Smooth muscle cell (in vitro differentiated cells): ENCODE measurements at regions not wholly inside any gene's neighbourhood (a gene's known extent, or its start where the extent isn't known, plus 50 kb on each side); places are given as distances from the start of the nearest gene placed in this dataset.

ENCODE experiments used
- DNase-seq: peaks from one replicate; lab custom pipeline; 2025; ENCODE audit not compliant: unreplicated experiment; lab: John Stamatoyannopoulos, UW
- H2AFZ ChIP-seq: fragments of 200-600 bp; sonication (generic); 2 replicates; pipeline ENCODE4 v1.6.0; 2016; ENCODE audit warnings: antibody characterized with exemption, low read depth, mild to moderate bottlenecking
- H3F3A ChIP-seq: fragments of 200-600 bp; sonication (generic); 2 replicates; pipeline ENCODE4 v1.6.0; 2017; ENCODE audit warnings: antibody characterized with exemption, low read depth
- H3K27ac ChIP-seq: fragments of 200-600 bp; sonication (generic); 2 replicates; pipeline ENCODE4 v1.5.1; 2016; ENCODE audit warnings: low read depth, mild to moderate bottlenecking
- H3K27me3 ChIP-seq: fragments of 200-600 bp; sonication (generic); 2 replicates; pipeline ENCODE4 v1.6.1; 2016; ENCODE audit warnings: low read depth, mild to moderate bottlenecking
- H3K36me3 ChIP-seq: fragments of 200-600 bp; sonication (generic); 2 replicates; pipeline ENCODE4 v1.5.1; 2016; ENCODE audit warnings: low read depth
- H3K4me1 ChIP-seq: fragments of 200-600 bp; sonication (generic); 2 replicates; pipeline ENCODE4 v1.5.1; 2016; ENCODE audit warnings: low read depth
- H3K4me2 ChIP-seq: fragments of 200-600 bp; sonication (generic); 2 replicates; pipeline ENCODE4 v1.6.0; 2016; ENCODE audit warnings: mild to moderate bottlenecking
- H3K4me3 ChIP-seq: fragments of 200-600 bp; sonication (generic); 2 replicates; pipeline ENCODE4 v1.5.1; 2016; ENCODE audit warnings: mild to moderate bottlenecking
- H3K79me2 ChIP-seq: fragments of 200-600 bp; sonication (generic); 2 replicates; pipeline ENCODE4 v1.6.0; 2016; ENCODE audit warnings: low read depth, mild to moderate bottlenecking
- H3K9ac ChIP-seq: fragments of 200-600 bp; sonication (generic); 2 replicates; pipeline ENCODE4 v1.6.0; 2016; ENCODE audit warnings: low read depth
- H3K9me3 ChIP-seq: fragments of 200-600 bp; sonication (generic); replicated peaks from 2 replicates; pipeline ENCODE4 v1.5.1; 2016; ENCODE audit warnings: low read depth
- H4K20me1 ChIP-seq: fragments of 200-600 bp; sonication (generic); 2 replicates; pipeline ENCODE4 v1.6.0; 2016; ENCODE audit warnings: low read depth
- WGBS: methylation state at CpG from one replicate; pipeline ENCODE4 v1.1.7; 2016; ENCODE audit warnings: low lambda C conversion rate; 5-methylcytosine and 5-hydroxymethylcytosine counted together
- TF ChIP-seq, protein P1 (sequence below): fragments of 200-600 bp; sonication (generic); IDR thresholded peaks from 2 replicates; pipeline ENCODE4 v1.5.1; 2017; ENCODE audit warnings: borderline replicate concordance, mild to moderate bottlenecking, antibody characterized with exemption; ENCODE audit not compliant: insufficient read depth, poor library complexity, severe bottlenecking

DNA sequence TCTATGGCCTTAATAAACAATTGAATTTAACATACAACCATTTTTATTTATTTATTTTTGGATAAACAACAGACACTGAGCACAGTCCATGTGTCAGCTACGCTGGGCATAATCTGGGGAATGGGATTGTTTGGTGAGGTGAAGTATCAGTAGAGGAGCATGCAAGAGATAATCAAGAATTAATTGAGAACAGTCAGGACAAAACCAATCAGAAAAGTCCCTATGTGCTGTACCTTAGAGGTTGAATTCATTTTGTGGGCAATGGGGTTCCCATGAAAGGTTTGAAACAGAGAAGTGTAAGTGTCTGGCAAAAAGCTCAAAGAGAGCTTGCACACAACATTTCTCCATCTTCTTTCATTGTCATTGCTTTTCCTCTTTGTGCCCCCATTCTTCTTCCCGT is 198.2 kb downstream of the RNF144A start:
- Histone ChIP-seq H2AFZ (no peak overlapping the region), H3K9ac (no peak overlapping the region), H3K4me1 (no peaks in the 10 kb centered on the region), H4K20me1 (no peaks in the 10 kb centered on the region), H3K4me3 (no peak overlapping the region), H3F3A (no peaks in the 10 kb centered on the region), H3K79me2 (no peaks in the 10 kb centered on the region), H3K9me3 (no peaks in the 10 kb centered on the region), H3K27ac (no peak overlapping the region), H3K36me3 (no peaks in the 10 kb centered on the region), H3K27me3 (peaks cover 17% of the 10 kb centered on the region), H3K4me2 (no peak overlapping the region)
- TF ChIP-seq, protein P1, sequence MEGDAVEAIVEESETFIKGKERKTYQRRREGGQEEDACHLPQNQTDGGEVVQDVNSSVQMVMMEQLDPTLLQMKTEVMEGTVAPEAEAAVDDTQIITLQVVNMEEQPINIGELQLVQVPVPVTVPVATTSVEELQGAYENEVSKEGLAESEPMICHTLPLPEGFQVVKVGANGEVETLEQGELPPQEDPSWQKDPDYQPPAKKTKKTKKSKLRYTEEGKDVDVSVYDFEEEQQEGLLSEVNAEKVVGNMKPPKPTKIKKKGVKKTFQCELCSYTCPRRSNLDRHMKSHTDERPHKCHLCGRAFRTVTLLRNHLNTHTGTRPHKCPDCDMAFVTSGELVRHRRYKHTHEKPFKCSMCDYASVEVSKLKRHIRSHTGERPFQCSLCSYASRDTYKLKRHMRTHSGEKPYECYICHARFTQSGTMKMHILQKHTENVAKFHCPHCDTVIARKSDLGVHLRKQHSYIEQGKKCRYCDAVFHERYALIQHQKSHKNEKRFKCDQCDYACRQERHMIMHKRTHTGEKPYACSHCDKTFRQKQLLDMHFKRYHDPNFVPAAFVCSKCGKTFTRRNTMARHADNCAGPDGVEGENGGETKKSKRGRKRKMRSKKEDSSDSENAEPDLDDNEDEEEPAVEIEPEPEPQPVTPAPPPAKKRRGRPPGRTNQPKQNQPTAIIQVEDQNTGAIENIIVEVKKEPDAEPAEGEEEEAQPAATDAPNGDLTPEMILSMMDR = no peak
- 89% methylated on average over 2 of the region's 2 CpGs for WGBS
- DNase-seq = no peak

DNA sequence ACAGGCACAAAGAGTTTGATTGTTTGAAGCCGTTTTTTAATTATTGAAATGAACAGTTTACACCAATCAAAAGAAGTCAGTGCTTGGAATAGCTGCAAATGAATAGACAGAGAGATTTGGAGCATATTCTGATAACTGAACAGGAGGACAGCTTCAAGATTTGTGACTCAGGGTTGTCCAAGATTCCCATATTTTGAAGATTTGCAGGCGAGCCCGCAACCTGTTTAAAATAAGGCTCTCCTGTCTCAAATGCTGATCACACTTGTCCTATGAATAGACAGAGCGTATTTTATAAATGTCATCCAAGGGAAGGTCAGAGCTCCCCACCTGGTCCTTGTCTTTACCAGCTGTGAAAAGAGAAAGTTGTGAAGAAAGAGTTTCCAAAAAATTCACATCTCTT is 198.7 kb downstream of the RNF144A start:
- H3K36me3 ChIP-seq = no peaks in the 10 kb centered on the region
- DNase-seq = no peak
- H3K9me3 ChIP-seq = no peaks in the 10 kb centered on the region
- no peaks in the 10 kb centered on the region for H3K79me2 ChIP-seq
- no peak overlapping the region for H3K9ac ChIP-seq
- no peak overlapping the region for H3K27ac ChIP-seq
- H3K4me1 ChIP-seq = no peaks in the 10 kb centered on the region
- no peak overlapping the region for H3K4me3 ChIP-seq
- H3F3A ChIP-seq = no peaks in the 10 kb centered on the region
- no peak overlapping the region for H2AFZ ChIP-seq
- 93% methylated on average over 4 of the region's 4 CpGs for WGBS
- no peaks in the 10 kb centered on the region for H4K20me1 ChIP-seq
- no peak overlapping the region for H3K4me2 ChIP-seq
- TF ChIP-seq, protein P1 = no peak
- peaks cover 17% of the 10 kb centered on the region for H3K27me3 ChIP-seq

DNA sequence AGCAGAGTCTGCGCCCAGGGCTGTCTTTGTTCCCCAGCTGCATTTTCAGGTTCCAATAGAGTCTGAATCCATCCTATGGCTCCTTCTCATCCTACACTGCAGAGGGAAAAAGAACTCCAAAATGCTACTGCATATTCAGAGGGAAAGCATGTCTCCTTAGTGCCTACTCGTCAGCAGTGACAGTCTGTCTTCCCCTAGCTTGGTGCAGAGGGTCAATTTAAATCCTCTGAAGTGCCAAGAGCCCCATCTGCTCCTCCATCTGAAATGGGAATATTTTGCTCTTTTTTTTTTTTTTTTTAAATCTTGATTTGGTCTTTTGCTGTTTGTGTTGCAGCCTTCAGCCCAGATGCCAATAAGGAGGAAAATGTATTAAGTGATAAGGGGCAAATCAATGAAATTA is 199.3 kb downstream of the RNF144A start:
- TF ChIP-seq, protein P1 = no peak
- no peak overlapping the region for H3K9ac ChIP-seq
- H3K4me3 ChIP-seq = no peak overlapping the region
- no peak overlapping the region for H3K4me2 ChIP-seq
- H3K79me2 ChIP-seq = no peaks in the 10 kb centered on the region
- H4K20me1 ChIP-seq = no peaks in the 10 kb centered on the region
- H3K27me3 ChIP-seq = peaks cover 17% of the 10 kb centered on the region
- no peaks in the 10 kb centered on the region for H3K36me3 ChIP-seq
- no peak for DNase-seq
- WGBS = 83% methylated on average over 2 of the region's 2 CpGs
- H3K4me1 ChIP-seq = no peaks in the 10 kb centered on the region
- no peak overlapping the region for H2AFZ ChIP-seq
- no peaks in the 10 kb centered on the region for H3F3A ChIP-seq
- H3K27ac ChIP-seq = no peak overlapping the region
- no peaks in the 10 kb centered on the region for H3K9me3 ChIP-seq

DNA sequence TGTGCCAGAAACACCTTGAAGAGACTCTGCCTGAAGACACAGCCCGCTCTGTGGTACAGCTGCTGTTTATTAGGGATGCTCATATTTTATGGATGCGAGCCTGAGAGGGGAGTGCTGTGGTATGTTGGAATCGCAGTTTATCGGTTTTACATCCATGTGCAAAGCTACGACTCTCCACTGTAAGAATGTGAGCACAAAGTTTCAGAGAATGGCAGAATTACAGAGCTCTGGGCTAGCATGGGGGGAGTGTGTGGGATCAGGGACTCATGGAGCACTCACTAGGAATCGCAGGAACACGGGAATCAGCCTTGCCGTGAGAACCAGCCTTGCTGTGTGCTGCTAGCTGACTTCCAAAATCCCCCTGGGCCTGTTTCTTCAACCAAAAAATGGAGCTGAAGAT is 199.9 kb downstream of the RNF144A start:
- H3K36me3 ChIP-seq = no peaks in the 10 kb centered on the region
- H3K27me3 ChIP-seq = peaks cover 17% of the 10 kb centered on the region
- WGBS = 95% methylated on average over 8 of the region's 8 CpGs

More for the DNA sequence above, 199.9 kb downstream of the RNF144A start:
- no peaks in the 10 kb centered on the region for H3F3A ChIP-seq
- TF ChIP-seq, protein P1 = no peak
- H3K4me3 ChIP-seq = no peak overlapping the region
- no peak overlapping the region for H2AFZ ChIP-seq
- no peaks in the 10 kb centered on the region for H3K79me2 ChIP-seq
- no peak for DNase-seq
- H3K9ac ChIP-seq = no peak overlapping the region
- H3K9me3 ChIP-seq = no peaks in the 10 kb centered on the region
- no peak overlapping the region for H3K4me2 ChIP-seq
- no peaks in the 10 kb centered on the region for H4K20me1 ChIP-seq
- no peaks in the 10 kb centered on the region for H3K4me1 ChIP-seq
- no peak overlapping the region for H3K27ac ChIP-seq
